ENCODE measurements at regions not wholly inside any gene's neighbourhood (a gene's known extent, or its start where the extent isn't known, plus 50 kb on each side); places are given as distances from the start of the nearest gene placed in this dataset.

- CTCF ChIA-PET: no interaction called here
- intact Hi-C loops (cut with micrococcal nuclease; ENCODE audit: unreplicated experiment) (no loop called here), in situ Hi-C loops (cut with HindIII; ENCODE audit: low pct_unique_long_range_greater_than_20kb, low sequenced_read_pairs) (no loop called here)
- TF ChIP-seq, protein P1, sequence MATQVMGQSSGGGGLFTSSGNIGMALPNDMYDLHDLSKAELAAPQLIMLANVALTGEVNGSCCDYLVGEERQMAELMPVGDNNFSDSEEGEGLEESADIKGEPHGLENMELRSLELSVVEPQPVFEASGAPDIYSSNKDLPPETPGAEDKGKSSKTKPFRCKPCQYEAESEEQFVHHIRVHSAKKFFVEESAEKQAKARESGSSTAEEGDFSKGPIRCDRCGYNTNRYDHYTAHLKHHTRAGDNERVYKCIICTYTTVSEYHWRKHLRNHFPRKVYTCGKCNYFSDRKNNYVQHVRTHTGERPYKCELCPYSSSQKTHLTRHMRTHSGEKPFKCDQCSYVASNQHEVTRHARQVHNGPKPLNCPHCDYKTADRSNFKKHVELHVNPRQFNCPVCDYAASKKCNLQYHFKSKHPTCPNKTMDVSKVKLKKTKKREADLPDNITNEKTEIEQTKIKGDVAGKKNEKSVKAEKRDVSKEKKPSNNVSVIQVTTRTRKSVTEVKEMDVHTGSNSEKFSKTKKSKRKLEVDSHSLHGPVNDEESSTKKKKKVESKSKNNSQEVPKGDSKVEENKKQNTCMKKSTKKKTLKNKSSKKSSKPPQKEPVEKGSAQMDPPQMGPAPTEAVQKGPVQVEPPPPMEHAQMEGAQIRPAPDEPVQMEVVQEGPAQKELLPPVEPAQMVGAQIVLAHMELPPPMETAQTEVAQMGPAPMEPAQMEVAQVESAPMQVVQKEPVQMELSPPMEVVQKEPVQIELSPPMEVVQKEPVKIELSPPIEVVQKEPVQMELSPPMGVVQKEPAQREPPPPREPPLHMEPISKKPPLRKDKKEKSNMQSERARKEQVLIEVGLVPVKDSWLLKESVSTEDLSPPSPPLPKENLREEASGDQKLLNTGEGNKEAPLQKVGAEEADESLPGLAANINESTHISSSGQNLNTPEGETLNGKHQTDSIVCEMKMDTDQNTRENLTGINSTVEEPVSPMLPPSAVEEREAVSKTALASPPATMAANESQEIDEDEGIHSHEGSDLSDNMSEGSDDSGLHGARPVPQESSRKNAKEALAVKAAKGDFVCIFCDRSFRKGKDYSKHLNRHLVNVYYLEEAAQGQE (IDR thresholded peaks at IDR 0.05; ENCODE audit: insufficient read depth in 1 of 2, low read depth in 2 of 2, low read length in 1 of 2): no peak
- TF ChIP-seq SIN3A (IDR thresholded peaks at IDR 0.05; ENCODE audit: borderline replicate concordance, insufficient read depth, low read depth, low read length) (no peak), TCF7L2 (IDR thresholded peaks at IDR 0.05; ENCODE audit: low read depth, low read length) (no peak), POLR2AphosphoS5 (IDR thresholded peaks at IDR 0.05; ENCODE audit: low read depth, low read length) (no peak)
- TF ChIP-seq, protein P2, sequence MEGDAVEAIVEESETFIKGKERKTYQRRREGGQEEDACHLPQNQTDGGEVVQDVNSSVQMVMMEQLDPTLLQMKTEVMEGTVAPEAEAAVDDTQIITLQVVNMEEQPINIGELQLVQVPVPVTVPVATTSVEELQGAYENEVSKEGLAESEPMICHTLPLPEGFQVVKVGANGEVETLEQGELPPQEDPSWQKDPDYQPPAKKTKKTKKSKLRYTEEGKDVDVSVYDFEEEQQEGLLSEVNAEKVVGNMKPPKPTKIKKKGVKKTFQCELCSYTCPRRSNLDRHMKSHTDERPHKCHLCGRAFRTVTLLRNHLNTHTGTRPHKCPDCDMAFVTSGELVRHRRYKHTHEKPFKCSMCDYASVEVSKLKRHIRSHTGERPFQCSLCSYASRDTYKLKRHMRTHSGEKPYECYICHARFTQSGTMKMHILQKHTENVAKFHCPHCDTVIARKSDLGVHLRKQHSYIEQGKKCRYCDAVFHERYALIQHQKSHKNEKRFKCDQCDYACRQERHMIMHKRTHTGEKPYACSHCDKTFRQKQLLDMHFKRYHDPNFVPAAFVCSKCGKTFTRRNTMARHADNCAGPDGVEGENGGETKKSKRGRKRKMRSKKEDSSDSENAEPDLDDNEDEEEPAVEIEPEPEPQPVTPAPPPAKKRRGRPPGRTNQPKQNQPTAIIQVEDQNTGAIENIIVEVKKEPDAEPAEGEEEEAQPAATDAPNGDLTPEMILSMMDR (IDR thresholded peaks at IDR 0.05): no peak
- ATAC-seq: no peak
- H3K9me3 ChIP-seq (ENCODE audit: control insufficient read depth, insufficient read depth, low read depth, low read length): no peaks in the 10 kb centered on the region
- DNase-seq (ENCODE audit: low read depth, low spot score): no peak
- no peak overlapping the region for H3K4me3 ChIP-seq (ENCODE audit: low read depth in 2 of 2, low read length in 2 of 2)
- H3K27ac ChIP-seq (ENCODE audit: low read length): no peak overlapping the region
- POLR2A ChIA-PET: no interaction called here
- H3K36me3 ChIP-seq (ENCODE audit: control insufficient read depth, insufficient read depth, low read length): no peaks in the 10 kb centered on the region
- H3K27me3 ChIP-seq (ENCODE audit: control insufficient read depth, insufficient read depth, low read length): no peaks in the 10 kb centered on the region; the same call in 1 of the 2 replicates
- BruUV-seq (replicated peaks): no TSS peak
- no peaks in the 10 kb centered on the region for H3K4me1 ChIP-seq (ENCODE audit: control insufficient read depth, insufficient read depth, low read length)
These were observed 241.2 kb downstream of the BMP7 start for GRCh38 chr20:57025261-57025660.

- Histone ChIP-seq H3K27ac (ENCODE audit: low read length) (no peak overlapping the region), H3K4me1 (ENCODE audit: control insufficient read depth, insufficient read depth, low read length) (no peaks in the 10 kb centered on the region), H3K4me3 (ENCODE audit: low read depth in 2 of 2, low read length in 2 of 2) (no peak overlapping the region), H3K36me3 (ENCODE audit: control insufficient read depth, insufficient read depth, low read length) (no peaks in the 10 kb centered on the region), H3K27me3 (ENCODE audit: control insufficient read depth, insufficient read depth, low read length) (no peaks in the 10 kb centered on the region; the same call in 1 of the 2 replicates), H3K9me3 (ENCODE audit: control insufficient read depth, insufficient read depth, low read depth, low read length) (no peaks in the 10 kb centered on the region)
- DNase-seq (ENCODE audit: low read depth, low spot score) (no peak), ATAC-seq (no peak)
- ChIA-PET CTCF (no interaction called here), POLR2A (no interaction called here)
- intact Hi-C loops (cut with micrococcal nuclease; ENCODE audit: unreplicated experiment): no loop called here
- BruUV-seq (replicated peaks): no TSS peak
- in situ Hi-C loops (cut with HindIII; ENCODE audit: low pct_unique_long_range_greater_than_20kb, low sequenced_read_pairs): no loop called here
- TF ChIP-seq POLR2AphosphoS5 (IDR thresholded peaks at IDR 0.05; ENCODE audit: low read depth, low read length) (no peak), TCF7L2 (IDR thresholded peaks at IDR 0.05; ENCODE audit: low read depth, low read length) (no peak), SIN3A (IDR thresholded peaks at IDR 0.05; ENCODE audit: borderline replicate concordance, insufficient read depth, low read depth, low read length) (no peak)
- TF ChIP-seq, protein P1 (IDR thresholded peaks at IDR 0.05; ENCODE audit: insufficient read depth in 1 of 2, low read depth in 2 of 2, low read length in 1 of 2): no peak
- TF ChIP-seq, protein P2 (IDR thresholded peaks at IDR 0.05): no peak
These were observed 240.7 kb downstream of the BMP7 start for GRCh38 chr20:57025666-57026224.
